ENCODE measurements at regions not wholly inside any gene's neighbourhood (a gene's known extent, or its start where the extent isn't known, plus 50 kb on each side); places are given as distances from the start of the nearest gene placed in this dataset.

GRCh38 chr7:85239109-85239508 is 52.3 kb upstream of the SEMA3D start:
- ATAC-seq: no peak
- intact Hi-C loops (cut with DNase I, micrococcal nuclease): no loop called here
- no peak for DNase-seq
- H3K4me1 ChIP-seq (ENCODE audit: low read depth): no peaks in the 10 kb centered on the region
- no peaks in the 10 kb centered on the region for H3K36me3 ChIP-seq (ENCODE audit: low read depth)
- no peaks in the 10 kb centered on the region for H3K9me3 ChIP-seq
- no peak for TF ChIP-seq CTCF (IDR thresholded peaks at IDR 0.05)
- H3K4me3 ChIP-seq: no peak overlapping the region

GRCh38 chr7:85237721-85238120 is 50.9 kb upstream of the SEMA3D start:
- H3K4me1 ChIP-seq (ENCODE audit: low read depth): no peaks in the 10 kb centered on the region
- intact Hi-C loops (cut with DNase I, micrococcal nuclease): no loop called here
- no peaks in the 10 kb centered on the region for H3K9me3 ChIP-seq
- H3K36me3 ChIP-seq (ENCODE audit: low read depth): no peaks in the 10 kb centered on the region
- H3K4me3 ChIP-seq: no peak overlapping the region
- DNase-seq: no peak
- no peak for ATAC-seq
- no peak for TF ChIP-seq CTCF (IDR thresholded peaks at IDR 0.05)
